ENCODE measurements at regions not wholly inside any gene's neighbourhood (a gene's known extent, or its start where the extent isn't known, plus 50 kb on each side); places are given as distances from the start of the nearest gene placed in this dataset.

- DNase-seq (ENCODE audit: low spot score) = no peak
Measured at GRCh38 chr3:70899816-70900215, 587.4 kb upstream of the MDFIC2 start.

GRCh38 chr3:70890020-70890394 is 577.6 kb upstream of the MDFIC2 start:
- DNase-seq (ENCODE audit: low spot score) = no peak

GRCh38 chr3:70889162-70890019 is 577.0 kb upstream of the MDFIC2 start:
- no peak for DNase-seq (ENCODE audit: low spot score)

GRCh38 chr3:70885636-70886035 is 573.2 kb upstream of the MDFIC2 start:
- no peak for DNase-seq (ENCODE audit: low spot score)

GRCh38 chr3:70882104-70882503 is 569.7 kb upstream of the MDFIC2 start:
- DNase-seq (ENCODE audit: low spot score) = peak; percentile 75

- no peak for DNase-seq (ENCODE audit: low spot score)
Measured at GRCh38 chr3:70880421-70880820, 568.0 kb upstream of the MDFIC2 start.

GRCh38 chr3:70876154-70876553 is 563.7 kb upstream of the MDFIC2 start:
- DNase-seq (ENCODE audit: low spot score) = no peak

- no peak for DNase-seq (ENCODE audit: low spot score)
Measured at GRCh38 chr3:70874196-70874595, 561.8 kb upstream of the MDFIC2 start.

- no peak for DNase-seq (ENCODE audit: low spot score)
Measured at GRCh38 chr3:70873686-70874085, 561.2 kb upstream of the MDFIC2 start.

GRCh38 chr3:70871909-70872656 is 559.6 kb upstream of the MDFIC2 start:
- DNase-seq (ENCODE audit: low spot score) = peak; percentile 16

GRCh38 chr3:70870576-70870975 is 558.1 kb upstream of the MDFIC2 start:
- no peak for DNase-seq (ENCODE audit: low spot score)

GRCh38 chr3:70868561-70868960 is 556.1 kb upstream of the MDFIC2 start:
- DNase-seq (ENCODE audit: low spot score) = no peak

- no peak for DNase-seq (ENCODE audit: low spot score)
Measured at GRCh38 chr3:70863049-70863448, 550.6 kb upstream of the MDFIC2 start.

- no peak for DNase-seq (ENCODE audit: low spot score)
Measured at GRCh38 chr3:70861855-70862254, 549.4 kb upstream of the MDFIC2 start.

- DNase-seq (ENCODE audit: low spot score) = no peak
Measured at GRCh38 chr3:70861234-70861633, 548.8 kb upstream of the MDFIC2 start.

- DNase-seq (ENCODE audit: low spot score) = no peak
Measured at GRCh38 chr3:70857916-70858315, 545.5 kb upstream of the MDFIC2 start.

GRCh38 chr3:70856414-70857162 is 544.1 kb upstream of the MDFIC2 start:
- DNase-seq (ENCODE audit: low spot score) = no peak

GRCh38 chr3:70855149-70855548 is 542.7 kb upstream of the MDFIC2 start:
- no peak for DNase-seq (ENCODE audit: low spot score)

- DNase-seq (ENCODE audit: low spot score) = no peak
Measured at GRCh38 chr3:70854108-70854507, 541.7 kb upstream of the MDFIC2 start.

- DNase-seq (ENCODE audit: low spot score) = no peak
Measured at GRCh38 chr3:70853161-70853944, 540.9 kb upstream of the MDFIC2 start.

- DNase-seq (ENCODE audit: low spot score) = peak; percentile 28
Measured at GRCh38 chr3:70849911-70850699, 537.7 kb upstream of the MDFIC2 start.
